ENCODE measurements at regions not wholly inside any gene's neighbourhood (a gene's known extent, or its start where the extent isn't known, plus 50 kb on each side); places are given as distances from the start of the nearest gene placed in this dataset.

GRCh38 chr11:101326141-101326540, 196.5 kb upstream of the PGR start:
- H3K4me3 Mint-ChIP-seq = no peak overlapping the region
- Histone ChIP-seq H3K4me3 (ENCODE audit: low read length) (no peak overlapping the region), H3K4me1 (ENCODE audit: insufficient read depth, low read length) (no peaks in the 10 kb centered on the region), H3K9me3 (ENCODE audit: low read length) (no peaks in the 10 kb centered on the region), H3K27me3 (ENCODE audit: insufficient read depth, low read length, poor library complexity, severe bottlenecking) (no peaks in the 10 kb centered on the region), H3K27ac (ENCODE audit: low read depth, low read length) (no peak overlapping the region), H3K36me3 (ENCODE audit: insufficient read depth, low read length) (no peaks in the 10 kb centered on the region)
- no peak for DNase-seq
- H3K9me3 Mint-ChIP-seq = peaks cover 0 to 15% (median 7%) of the 10 kb centered on the region in 5 donors
- H3K27ac Mint-ChIP-seq = no peak overlapping the region
- POLR2A ChIA-PET = no interaction called here
- H3K27me3 Mint-ChIP-seq = no peaks in the 10 kb centered on the region
- CTCF ChIA-PET = no interaction called here
- H3K36me3 Mint-ChIP-seq = no peaks in the 10 kb centered on the region
- no peaks in the 10 kb centered on the region for H3K4me1 Mint-ChIP-seq

DNA sequence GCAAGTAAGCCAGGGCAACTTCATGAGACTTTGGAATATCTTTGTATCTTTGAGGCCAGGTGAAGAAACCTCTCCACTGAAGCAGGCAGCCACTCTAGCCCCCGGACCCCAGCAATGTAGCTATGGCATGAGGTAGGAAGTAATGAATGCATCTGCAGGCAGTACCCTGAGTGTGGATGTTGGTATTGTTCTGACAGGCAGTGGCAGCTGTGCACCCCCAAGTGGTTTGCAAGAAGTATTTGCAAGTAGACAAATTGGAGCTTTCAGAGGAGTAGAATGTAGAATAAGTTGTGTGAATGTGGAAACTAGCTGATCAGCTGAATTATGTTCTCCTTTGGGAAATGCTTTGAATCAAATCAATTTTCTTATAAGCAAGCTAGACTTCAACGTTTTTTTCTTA, 194.4 kb upstream of the PGR start:
- Mint-ChIP-seq H3K4me1 (no peaks in the 10 kb centered on the region), H3K27ac (no peak overlapping the region)
- CTCF ChIA-PET = no interaction called here

DNA sequence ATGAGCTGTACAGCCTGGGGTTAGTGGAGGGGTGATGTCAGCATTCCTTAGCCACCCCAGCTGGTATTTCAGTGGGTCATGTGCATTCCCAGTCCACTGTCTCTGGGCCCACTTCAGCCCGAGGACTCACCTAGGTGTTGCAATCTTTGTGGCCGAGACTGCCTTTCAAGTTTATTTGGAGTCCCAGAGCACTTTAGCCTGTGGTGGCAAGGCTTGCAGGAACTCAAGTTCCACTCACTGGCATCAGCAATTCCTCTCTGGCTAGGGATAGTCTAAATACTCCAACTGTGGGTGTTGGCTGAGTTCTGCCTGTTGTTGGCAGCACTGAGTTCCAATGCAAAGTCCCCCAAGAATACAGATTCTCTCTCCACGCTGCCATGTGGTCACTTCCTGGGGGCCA, 191.6 kb upstream of the PGR start:
- H3K4me1 Mint-ChIP-seq = no peaks in the 10 kb centered on the region
- H3K36me3 Mint-ChIP-seq = no peaks in the 10 kb centered on the region
- Histone ChIP-seq H3K27me3 (ENCODE audit: insufficient read depth, low read length, poor library complexity, severe bottlenecking) (no peaks in the 10 kb centered on the region), H3K4me3 (ENCODE audit: low read length) (no peak overlapping the region), H3K4me1 (ENCODE audit: insufficient read depth, low read length) (no peaks in the 10 kb centered on the region), H3K27ac (ENCODE audit: low read depth, low read length) (no peak overlapping the region), H3K36me3 (ENCODE audit: insufficient read depth, low read length) (no peaks in the 10 kb centered on the region), H3K9me3 (ENCODE audit: low read length) (no peaks in the 10 kb centered on the region)
- no peak for DNase-seq
- CTCF ChIA-PET = no interaction called here
- H3K27ac Mint-ChIP-seq = no peak overlapping the region
- no peaks in the 10 kb centered on the region for H3K27me3 Mint-ChIP-seq
- H3K9me3 Mint-ChIP-seq = peaks cover 0 to 16% (median 9%) of the 10 kb centered on the region in 5 donors
- POLR2A ChIA-PET = no interaction called here
- H3K4me3 Mint-ChIP-seq = no peak overlapping the region

More for the DNA sequence above, 194.4 kb upstream of the PGR start:
- POLR2A ChIA-PET = no interaction called here
- no peaks in the 10 kb centered on the region for H3K4me1 ChIP-seq (ENCODE audit: insufficient read depth, low read length)
- H3K4me3 ChIP-seq (ENCODE audit: low read length) = no peak overlapping the region
- no peak overlapping the region for H3K4me3 Mint-ChIP-seq
- H3K36me3 Mint-ChIP-seq = no peaks in the 10 kb centered on the region
- peaks cover 0 to 10% (median 3%) of the 10 kb centered on the region in 5 donors for H3K9me3 Mint-ChIP-seq
- DNase-seq = no peak
- no peaks in the 10 kb centered on the region for H3K27me3 Mint-ChIP-seq
- no peak overlapping the region for H3K27ac ChIP-seq (ENCODE audit: low read depth, low read length)
- H3K36me3 ChIP-seq (ENCODE audit: insufficient read depth, low read length) = no peaks in the 10 kb centered on the region
- H3K9me3 ChIP-seq (ENCODE audit: low read length) = no peaks in the 10 kb centered on the region
- H3K27me3 ChIP-seq (ENCODE audit: insufficient read depth, low read length, poor library complexity, severe bottlenecking) = no peaks in the 10 kb centered on the region

DNA sequence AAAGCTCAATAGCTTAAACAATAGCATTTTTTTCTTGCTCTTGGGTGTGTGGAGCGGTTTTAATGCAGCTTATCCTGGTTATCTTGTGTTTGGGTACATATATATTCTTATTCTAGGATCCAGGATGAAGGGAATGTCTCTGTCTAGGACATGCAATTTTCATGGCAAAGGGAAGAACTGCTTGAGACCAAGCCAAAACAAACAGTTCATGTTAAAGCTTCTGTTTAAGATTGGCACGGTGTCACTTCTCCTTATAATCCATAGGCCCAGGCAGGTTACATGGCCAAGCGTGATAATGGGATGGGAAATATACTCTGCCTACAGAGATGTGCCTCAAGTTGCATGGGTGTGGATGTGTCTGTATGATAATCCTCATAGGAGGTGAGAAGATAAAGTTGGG, 177.1 kb upstream of the PGR start:
- Histone ChIP-seq H3K27me3 (ENCODE audit: insufficient read depth, low read length, poor library complexity, severe bottlenecking) (no peaks in the 10 kb centered on the region), H3K36me3 (ENCODE audit: insufficient read depth, low read length) (no peaks in the 10 kb centered on the region), H3K27ac (ENCODE audit: low read depth, low read length) (no peak overlapping the region), H3K4me3 (ENCODE audit: low read length) (no peak overlapping the region), H3K9me3 (ENCODE audit: low read length) (no peaks in the 10 kb centered on the region), H3K4me1 (ENCODE audit: insufficient read depth, low read length) (no peaks in the 10 kb centered on the region)
- DNase-seq = no peak
- peaks cover 2 to 22% (median 6%) of the 10 kb centered on the region in 5 donors for H3K9me3 Mint-ChIP-seq
- no peak overlapping the region for H3K27ac Mint-ChIP-seq
- CTCF ChIA-PET = no interaction called here
- H3K4me3 Mint-ChIP-seq = no peak overlapping the region
- POLR2A ChIA-PET = no interaction called here
- no peaks in the 10 kb centered on the region for H3K27me3 Mint-ChIP-seq
- no peaks in the 10 kb centered on the region for H3K4me1 Mint-ChIP-seq
- no peaks in the 10 kb centered on the region for H3K36me3 Mint-ChIP-seq

DNA sequence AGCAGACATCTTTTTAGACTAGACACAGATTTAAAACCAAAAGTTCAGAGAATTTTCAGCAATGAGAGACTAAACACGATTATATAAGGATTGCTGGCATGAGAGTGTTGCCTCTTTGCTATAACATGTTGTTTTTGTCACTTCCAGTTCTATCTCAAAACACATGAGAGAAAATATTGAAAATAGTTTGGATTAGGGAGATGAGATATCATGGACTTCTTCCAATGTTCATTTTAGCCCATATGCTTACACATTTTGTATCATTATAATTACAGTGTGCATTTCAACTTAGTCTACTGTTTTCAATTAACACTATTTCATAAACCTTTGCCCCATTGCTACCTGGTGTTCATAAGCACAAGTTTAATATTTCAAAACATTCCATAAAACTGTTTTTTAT, 175.9 kb upstream of the PGR start:
- H3K4me1 ChIP-seq (ENCODE audit: insufficient read depth, low read length) = no peaks in the 10 kb centered on the region
- no peak overlapping the region for H3K27ac Mint-ChIP-seq
- H3K27me3 ChIP-seq (ENCODE audit: insufficient read depth, low read length, poor library complexity, severe bottlenecking) = no peaks in the 10 kb centered on the region
- POLR2A ChIA-PET = no interaction called here
- H3K36me3 ChIP-seq (ENCODE audit: insufficient read depth, low read length) = no peaks in the 10 kb centered on the region
- no peaks in the 10 kb centered on the region for H3K27me3 Mint-ChIP-seq
- H3K4me3 Mint-ChIP-seq = no peak overlapping the region
- peaks cover 0 to 24% (median 3%) of the 10 kb centered on the region in 5 donors for H3K9me3 Mint-ChIP-seq
- H3K36me3 Mint-ChIP-seq = no peaks in the 10 kb centered on the region
- no peak overlapping the region for H3K27ac ChIP-seq (ENCODE audit: low read depth, low read length)
- no peaks in the 10 kb centered on the region for H3K4me1 Mint-ChIP-seq
- CTCF ChIA-PET = no interaction called here
- DNase-seq = no peak
- H3K4me3 ChIP-seq (ENCODE audit: low read length) = no peak overlapping the region
- no peaks in the 10 kb centered on the region for H3K9me3 ChIP-seq (ENCODE audit: low read length)

DNA sequence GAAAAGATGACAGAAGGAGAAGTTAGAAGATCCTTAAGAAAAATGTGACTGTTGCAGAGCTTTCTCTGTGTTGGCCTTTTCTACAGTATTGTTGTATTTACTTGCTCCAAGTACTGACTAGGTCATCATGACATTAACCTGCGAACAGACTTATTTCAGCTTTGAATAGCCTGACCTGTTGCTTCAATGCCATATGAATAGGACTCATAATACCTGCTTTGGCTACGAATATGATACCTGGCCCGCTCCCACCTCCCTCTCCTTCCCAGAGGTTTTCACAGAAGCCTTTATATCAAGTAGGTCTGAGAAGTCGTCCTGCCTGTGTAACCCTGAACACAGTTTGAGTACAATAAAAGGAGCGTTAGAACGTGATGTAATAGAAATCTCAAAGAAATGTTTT, 169.6 kb upstream of the PGR start:
- H3K27me3 ChIP-seq (ENCODE audit: insufficient read depth, low read length, poor library complexity, severe bottlenecking) = no peaks in the 10 kb centered on the region
- no peak overlapping the region for H3K27ac Mint-ChIP-seq
- H3K9me3 Mint-ChIP-seq = peaks cover 6 to 20% (median 9%) of the 10 kb centered on the region in 5 donors
- H3K4me3 Mint-ChIP-seq = no peak overlapping the region
- ChIA-PET CTCF (no interaction called here), POLR2A (no interaction called here)
- no peaks in the 10 kb centered on the region for H3K27me3 Mint-ChIP-seq
- no peaks in the 10 kb centered on the region for H3K4me1 ChIP-seq (ENCODE audit: insufficient read depth, low read length)
- H3K9me3 ChIP-seq (ENCODE audit: low read length) = no peaks in the 10 kb centered on the region
- no peaks in the 10 kb centered on the region for H3K36me3 Mint-ChIP-seq
- no peak overlapping the region for H3K4me3 ChIP-seq (ENCODE audit: low read length)
- H3K36me3 ChIP-seq (ENCODE audit: insufficient read depth, low read length) = no peaks in the 10 kb centered on the region
- H3K4me1 Mint-ChIP-seq = no peaks in the 10 kb centered on the region
- no peak for DNase-seq
- H3K27ac ChIP-seq (ENCODE audit: low read depth, low read length) = no peak overlapping the region

DNA sequence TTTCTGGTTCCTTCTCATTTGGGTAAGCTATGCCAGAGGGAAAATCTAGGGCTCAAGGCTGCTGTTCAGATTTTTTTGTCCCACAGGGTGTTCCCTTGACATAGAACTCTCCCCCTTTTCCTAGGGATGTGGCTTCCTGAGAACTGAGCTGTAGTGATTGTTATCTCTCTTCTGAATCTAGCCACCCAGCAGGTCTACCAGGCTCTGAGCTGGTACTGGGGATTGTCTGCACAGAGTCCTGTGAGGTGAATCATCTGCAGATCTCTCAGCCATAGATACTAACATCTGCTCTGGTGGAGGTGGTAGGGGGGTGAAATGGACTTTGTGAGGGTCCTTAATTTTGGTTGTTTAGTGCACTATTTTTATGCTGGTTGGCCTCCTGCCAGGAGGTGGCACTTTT, 167.3 kb upstream of the PGR start:
- H3K4me1 ChIP-seq (ENCODE audit: insufficient read depth, low read length) = no peaks in the 10 kb centered on the region
- Mint-ChIP-seq H3K27ac (no peak overlapping the region), H3K36me3 (no peaks in the 10 kb centered on the region), H3K9me3 (peaks cover 7 to 17% (median 15%) of the 10 kb centered on the region in 5 donors), H3K4me3 (no peak overlapping the region), H3K27me3 (no peaks in the 10 kb centered on the region), H3K4me1 (no peaks in the 10 kb centered on the region)
- H3K27ac ChIP-seq (ENCODE audit: low read depth, low read length) = no peak overlapping the region
- H3K36me3 ChIP-seq (ENCODE audit: insufficient read depth, low read length) = no peaks in the 10 kb centered on the region
- H3K9me3 ChIP-seq (ENCODE audit: low read length) = no peaks in the 10 kb centered on the region
- ChIA-PET CTCF (no interaction called here), POLR2A (no interaction called here)
- no peak for DNase-seq
- no peaks in the 10 kb centered on the region for H3K27me3 ChIP-seq (ENCODE audit: insufficient read depth, low read length, poor library complexity, severe bottlenecking)
- no peak overlapping the region for H3K4me3 ChIP-seq (ENCODE audit: low read length)

GRCh38 chr11:101292661-101293240, 163.1 kb upstream of the PGR start:
- H3K27me3 Mint-ChIP-seq = no peaks in the 10 kb centered on the region
- Histone ChIP-seq H3K4me1 (ENCODE audit: insufficient read depth, low read length) (no peaks in the 10 kb centered on the region), H3K4me3 (ENCODE audit: low read length) (no peak overlapping the region), H3K9me3 (ENCODE audit: low read length) (no peaks in the 10 kb centered on the region), H3K27ac (ENCODE audit: low read depth, low read length) (no peak overlapping the region), H3K36me3 (ENCODE audit: insufficient read depth, low read length) (no peaks in the 10 kb centered on the region), H3K27me3 (ENCODE audit: insufficient read depth, low read length, poor library complexity, severe bottlenecking) (no peaks in the 10 kb centered on the region)
- ChIA-PET POLR2A (no interaction called here), CTCF (no interaction called here)
- H3K9me3 Mint-ChIP-seq = peaks cover 12 to 23% (median 19%) of the 10 kb centered on the region in 5 donors
- no peak overlapping the region for H3K27ac Mint-ChIP-seq
- no peak for DNase-seq
- no peak overlapping the region for H3K4me3 Mint-ChIP-seq
- no peaks in the 10 kb centered on the region for H3K36me3 Mint-ChIP-seq
- no peaks in the 10 kb centered on the region for H3K4me1 Mint-ChIP-seq

- Mint-ChIP-seq H3K27me3 (no peaks in the 10 kb centered on the region), H3K27ac (no peak overlapping the region), H3K9me3 (peaks cover 12 to 23% (median 19%) of the 10 kb centered on the region in 5 donors), H3K4me1 (no peaks in the 10 kb centered on the region), H3K4me3 (no peak overlapping the region), H3K36me3 (no peaks in the 10 kb centered on the region)
- no peak for DNase-seq
- Histone ChIP-seq H3K27ac (ENCODE audit: low read depth, low read length) (no peak overlapping the region), H3K4me1 (ENCODE audit: insufficient read depth, low read length) (no peaks in the 10 kb centered on the region), H3K4me3 (ENCODE audit: low read length) (no peak overlapping the region), H3K27me3 (ENCODE audit: insufficient read depth, low read length, poor library complexity, severe bottlenecking) (no peaks in the 10 kb centered on the region), H3K36me3 (ENCODE audit: insufficient read depth, low read length) (no peaks in the 10 kb centered on the region), H3K9me3 (ENCODE audit: low read length) (no peaks in the 10 kb centered on the region)
- ChIA-PET CTCF (no interaction called here), POLR2A (no interaction called here)
Measured at GRCh38 chr11:101291279-101291678, 161.7 kb upstream of the PGR start.
